Activated CD8-positive, alpha-beta T cell treated with anti-CD3 and anti-CD28 coated beads, Interleukin-2, amount 10 ng/mL, durations not matched to agents 7 days and 5 days (primary cell): ENCODE measurements at regions not wholly inside any gene's neighbourhood (a gene's known extent, or its start where the extent isn't known, plus 50 kb on each side); places are given as distances from the start of the nearest gene placed in this dataset.
"Not testable (repeated sequence)": the region's sequence is repeated elsewhere in the genome, so short reads cannot be mapped to it uniquely, and the experiment has no call there.

Source experiments
- ATAC-seq: fragments of 150-1000 bp; cut with Tn5 transposase; one replicate; pipeline ENCODE4 v1.10.0; 2021; ENCODE audit warnings: moderate library complexity
- CTCF ChIA-PET: fragments of 350-600 bp; sonication (Branson Sonifier 250); formaldehyde crosslinking; loops from one replicate; lab custom pipeline; 2021; ENCODE audit warnings: antibody characterized with exemption; lab: Charles Lee
- POLR2A ChIA-PET: fragments of 350-600 bp; sonication (Branson Sonifier 250); formaldehyde crosslinking; loops from one replicate; lab custom pipeline; 2021; ENCODE audit warnings: antibody characterized with exemption; lab: Charles Lee
- DNase-seq: peaks from one replicate; pipeline ENCODE4 v3.0.0-alpha.2; 2020
- H3K27ac Mint-ChIP-seq: one replicate; pipeline ENCODE4 v1.8.0; 2021; ENCODE audit warnings: mild to moderate bottlenecking, mixed read lengths
- H3K27me3 Mint-ChIP-seq: one replicate; pipeline ENCODE4 v1.8.0; 2021; ENCODE audit warnings: low read depth, mixed read lengths
- H3K36me3 Mint-ChIP-seq: one replicate; pipeline ENCODE4 v1.8.0; 2021; ENCODE audit warnings: low read depth, mixed read lengths
- H3K4me1 Mint-ChIP-seq: one replicate; pipeline ENCODE4 v1.8.0; 2021; ENCODE audit warnings: low read depth, mixed read lengths
- H3K4me3 Mint-ChIP-seq: one replicate; pipeline ENCODE4 v1.8.0; 2021; ENCODE audit warnings: mild to moderate bottlenecking, mixed read lengths
- H3K9me3 Mint-ChIP-seq: one replicate; pipeline ENCODE4 v1.8.0; 2022; ENCODE audit warnings: mixed read lengths; ENCODE audit not compliant: insufficient read depth

- ATAC-seq (no peak), DNase-seq (no peak)
- Mint-ChIP-seq H3K27me3 (no peaks in the 10 kb centered on the region), H3K9me3 (no peaks in the 10 kb centered on the region), H3K27ac (no peak overlapping the region), H3K4me1 (no peaks in the 10 kb centered on the region), H3K36me3 (no peaks in the 10 kb centered on the region), H3K4me3 (no peak overlapping the region)
- POLR2A ChIA-PET: no interaction called here
- CTCF ChIA-PET: interaction anchor here (0.8 kb wide), 1 partner anchor 26 kb away, joined by 3 read pairs; no protein-coding TSS in a partner anchor
Observed at GRCh38 chr4:84232309-84233095, 266.6 kb downstream of the NKX6-1 start.

GRCh38 chr4:84231539-84232055, 267.5 kb downstream of the NKX6-1 start:
- no peaks in the 10 kb centered on the region for H3K36me3 Mint-ChIP-seq
- H3K9me3 Mint-ChIP-seq: no peaks in the 10 kb centered on the region
- H3K27ac Mint-ChIP-seq: no peak overlapping the region

GRCh38 chr4:84224522-84224921, 274.6 kb downstream of the NKX6-1 start:
- no peak overlapping the region for H3K4me3 Mint-ChIP-seq
- no peaks in the 10 kb centered on the region for H3K9me3 Mint-ChIP-seq
- ChIA-PET CTCF (no interaction called here), POLR2A (no interaction called here)
- ATAC-seq: no peak
- no peaks in the 10 kb centered on the region for H3K27me3 Mint-ChIP-seq
- DNase-seq: no peak
- no peak overlapping the region for H3K27ac Mint-ChIP-seq
- H3K4me1 Mint-ChIP-seq: no peaks in the 10 kb centered on the region
- no peaks in the 10 kb centered on the region for H3K36me3 Mint-ChIP-seq

More at GRCh38 chr4:84231539-84232055, 267.5 kb downstream of the NKX6-1 start:
- no peak overlapping the region for H3K4me3 Mint-ChIP-seq
- CTCF ChIA-PET: interaction anchor here (0.8 kb wide), 1 partner anchor 27 kb away, joined by 3 read pairs; no protein-coding TSS in a partner anchor
- H3K4me1 Mint-ChIP-seq: no peaks in the 10 kb centered on the region
- H3K27me3 Mint-ChIP-seq: no peaks in the 10 kb centered on the region
- DNase-seq: no peak
- ATAC-seq: no peak
- POLR2A ChIA-PET: no interaction called here

GRCh38 chr4:84221704-84222103, 277.4 kb downstream of the NKX6-1 start:
- no peaks in the 10 kb centered on the region for H3K9me3 Mint-ChIP-seq
- no peaks in the 10 kb centered on the region for H3K36me3 Mint-ChIP-seq
- POLR2A ChIA-PET: no interaction called here
- no peak overlapping the region for H3K27ac Mint-ChIP-seq
- CTCF ChIA-PET: no interaction called here
- no peaks in the 10 kb centered on the region for H3K4me1 Mint-ChIP-seq
- ATAC-seq (no peak), DNase-seq (no peak)
- no peak overlapping the region for H3K4me3 Mint-ChIP-seq
- H3K27me3 Mint-ChIP-seq: no peaks in the 10 kb centered on the region

DNA sequence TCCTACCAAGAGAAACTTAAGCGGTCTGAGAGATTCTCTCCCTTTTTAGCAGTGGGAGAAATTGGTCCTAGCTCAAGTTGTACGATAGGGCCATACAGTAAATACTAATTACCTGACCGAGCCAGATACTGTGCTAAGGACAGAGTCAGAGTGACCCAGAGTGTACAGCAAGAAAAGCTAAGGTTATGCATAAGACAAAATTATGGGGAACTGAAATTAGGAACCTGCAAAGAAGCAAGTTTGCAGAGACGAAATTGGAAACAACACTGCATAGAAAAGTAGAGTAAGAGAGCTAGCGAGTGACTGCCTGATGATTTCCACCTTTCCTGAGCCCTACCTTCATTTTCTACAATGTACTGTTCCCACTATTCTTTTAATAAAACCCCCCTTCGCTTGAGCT, 278.1 kb downstream of the NKX6-1 start:
- no peak for DNase-seq
- Mint-ChIP-seq H3K9me3 (no peaks in the 10 kb centered on the region), H3K4me3 (no peak overlapping the region), H3K36me3 (no peaks in the 10 kb centered on the region), H3K27me3 (no peaks in the 10 kb centered on the region), H3K4me1 (no peaks in the 10 kb centered on the region), H3K27ac (no peak overlapping the region)
- ChIA-PET CTCF (no interaction called here), POLR2A (interaction anchor here (0.5 kb wide), 1 partner anchor 501 kb away, joined by 3 read pairs; no protein-coding TSS in a partner anchor)
- no peak for ATAC-seq

DNA sequence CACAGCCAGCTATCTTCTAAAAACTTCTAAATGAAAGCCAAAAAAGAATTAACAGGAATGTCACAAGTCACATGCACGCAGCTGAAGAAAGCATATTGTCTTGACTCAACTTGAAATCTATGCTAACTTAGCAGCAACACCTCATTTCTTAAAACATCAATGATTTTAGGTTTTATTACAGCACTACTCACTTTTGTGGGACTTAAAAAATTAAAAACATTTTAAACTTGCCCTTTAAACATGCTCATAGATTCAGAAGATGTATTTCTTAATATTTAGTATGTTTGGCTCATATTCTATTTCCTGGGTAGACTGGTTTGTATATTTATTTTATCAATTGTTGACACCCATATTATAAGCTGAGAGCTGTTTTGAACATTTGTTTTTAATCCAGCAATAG, 279.4 kb downstream of the NKX6-1 start:
- POLR2A ChIA-PET: no interaction called here
- Mint-ChIP-seq H3K27ac (no peak overlapping the region), H3K9me3 (no peaks in the 10 kb centered on the region), H3K36me3 (no peaks in the 10 kb centered on the region), H3K4me3 (no peak overlapping the region), H3K4me1 (no peaks in the 10 kb centered on the region), H3K27me3 (no peaks in the 10 kb centered on the region)
- CTCF ChIA-PET: interaction anchor here (0.6 kb wide), 1 partner anchor 576 kb away, joined by 4 read pairs; no protein-coding TSS in a partner anchor
- no peak for ATAC-seq
- DNase-seq: no peak

- H3K9me3 Mint-ChIP-seq: no peaks in the 10 kb centered on the region
- POLR2A ChIA-PET: no interaction called here
- H3K27me3 Mint-ChIP-seq: no peaks in the 10 kb centered on the region
- DNase-seq (no peak), ATAC-seq (no peak)
- no peaks in the 10 kb centered on the region for H3K36me3 Mint-ChIP-seq
- no peaks in the 10 kb centered on the region for H3K4me1 Mint-ChIP-seq
- H3K27ac Mint-ChIP-seq: no peak overlapping the region
- CTCF ChIA-PET: interaction anchor here (0.6 kb wide), 1 partner anchor 42 kb away, joined by 3 read pairs; no protein-coding TSS in a partner anchor
- H3K4me3 Mint-ChIP-seq: no peak overlapping the region
Observed at GRCh38 chr4:84218031-84218430, 281.1 kb downstream of the NKX6-1 start.

DNA sequence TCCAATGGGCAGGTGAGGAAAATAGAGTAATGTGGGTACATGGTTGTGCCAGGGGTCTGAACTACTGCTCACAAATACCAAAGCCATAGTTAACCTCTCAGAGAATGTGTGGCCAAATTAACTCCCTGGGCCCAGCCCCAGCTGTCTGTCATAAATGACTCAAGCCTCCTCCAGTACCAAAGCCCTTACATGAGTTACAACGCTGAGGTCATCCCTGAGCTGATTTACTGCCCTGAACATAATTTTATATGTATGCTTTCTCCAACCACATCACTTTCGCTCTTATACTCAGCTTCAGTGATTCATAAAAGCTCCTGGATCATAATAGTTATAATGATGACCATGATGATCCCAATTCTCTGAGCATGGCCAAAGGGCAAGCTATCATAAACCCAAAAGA, 283.9 kb downstream of the NKX6-1 start:
- DNase-seq: no peak
- H3K27ac Mint-ChIP-seq: no peak overlapping the region
- H3K27me3 Mint-ChIP-seq: no peaks in the 10 kb centered on the region
- H3K4me3 Mint-ChIP-seq: no peak overlapping the region
- ChIA-PET POLR2A (no interaction called here), CTCF (no interaction called here)
- no peaks in the 10 kb centered on the region for H3K36me3 Mint-ChIP-seq
- ATAC-seq: no peak
- H3K9me3 Mint-ChIP-seq: no peaks in the 10 kb centered on the region
- no peaks in the 10 kb centered on the region for H3K4me1 Mint-ChIP-seq

GRCh38 chr4:84206226-84206625, 292.9 kb downstream of the NKX6-1 start:
- H3K36me3 Mint-ChIP-seq, H3K4me3 Mint-ChIP-seq, H3K27me3 Mint-ChIP-seq, H3K27ac Mint-ChIP-seq, POLR2A ChIA-PET, ATAC-seq, CTCF ChIA-PET, H3K9me3 Mint-ChIP-seq, DNase-seq, H3K4me1 Mint-ChIP-seq: not testable (repeated sequence)

DNA sequence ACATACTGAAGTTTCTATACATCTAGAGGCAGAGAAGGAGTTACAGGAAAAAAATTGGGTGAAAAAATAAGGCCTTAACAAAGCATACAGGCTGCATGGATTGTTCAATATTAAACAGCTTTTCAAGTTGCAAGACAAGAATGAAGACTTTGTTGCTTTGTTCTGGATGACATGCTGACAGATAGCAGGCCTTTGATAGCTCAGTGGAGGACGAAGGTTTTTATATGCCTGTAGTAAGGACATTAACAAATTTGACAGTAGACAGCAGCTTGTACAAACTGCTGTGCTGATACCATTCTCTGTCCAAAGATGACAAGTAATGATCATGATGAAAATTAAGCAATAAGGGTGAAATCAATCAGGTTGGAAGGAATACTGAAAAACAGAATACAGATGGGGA, 309.9 kb downstream of the NKX6-1 start:
- CTCF ChIA-PET: no interaction called here
- Mint-ChIP-seq H3K36me3 (no peaks in the 10 kb centered on the region), H3K27ac (no peak overlapping the region), H3K4me1 (no peaks in the 10 kb centered on the region), H3K27me3 (no peaks in the 10 kb centered on the region), H3K4me3 (no peak overlapping the region), H3K9me3 (no peaks in the 10 kb centered on the region)
- DNase-seq (no peak), ATAC-seq (no peak)
- POLR2A ChIA-PET: no interaction called here

DNA sequence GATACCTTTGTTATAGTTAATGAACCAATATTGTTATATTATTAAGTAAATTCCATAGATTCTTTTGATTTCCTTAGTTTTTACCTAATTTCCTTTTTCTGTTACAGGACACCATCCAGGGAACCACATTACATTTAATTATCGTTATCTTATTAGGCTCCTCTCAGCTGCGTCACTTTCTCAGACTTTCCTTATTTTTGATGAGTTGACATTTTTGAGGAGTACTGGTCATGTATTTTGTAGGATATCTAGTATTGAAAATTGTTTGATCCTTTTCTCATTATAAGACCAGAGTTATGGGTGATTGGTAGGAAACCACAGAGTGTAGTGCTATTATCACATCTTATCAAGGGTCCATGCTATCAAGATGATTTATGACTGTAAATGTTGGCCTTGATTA, 319.7 kb downstream of the NKX6-1 start:
- Mint-ChIP-seq H3K4me1 (no peaks in the 10 kb centered on the region), H3K27me3 (no peaks in the 10 kb centered on the region), H3K27ac (no peak overlapping the region), H3K4me3 (no peak overlapping the region), H3K9me3 (peaks cover 3% of the 10 kb centered on the region), H3K36me3 (no peaks in the 10 kb centered on the region)
- ChIA-PET CTCF (no interaction called here), POLR2A (no interaction called here)
- ATAC-seq (no peak), DNase-seq (no peak)

DNA sequence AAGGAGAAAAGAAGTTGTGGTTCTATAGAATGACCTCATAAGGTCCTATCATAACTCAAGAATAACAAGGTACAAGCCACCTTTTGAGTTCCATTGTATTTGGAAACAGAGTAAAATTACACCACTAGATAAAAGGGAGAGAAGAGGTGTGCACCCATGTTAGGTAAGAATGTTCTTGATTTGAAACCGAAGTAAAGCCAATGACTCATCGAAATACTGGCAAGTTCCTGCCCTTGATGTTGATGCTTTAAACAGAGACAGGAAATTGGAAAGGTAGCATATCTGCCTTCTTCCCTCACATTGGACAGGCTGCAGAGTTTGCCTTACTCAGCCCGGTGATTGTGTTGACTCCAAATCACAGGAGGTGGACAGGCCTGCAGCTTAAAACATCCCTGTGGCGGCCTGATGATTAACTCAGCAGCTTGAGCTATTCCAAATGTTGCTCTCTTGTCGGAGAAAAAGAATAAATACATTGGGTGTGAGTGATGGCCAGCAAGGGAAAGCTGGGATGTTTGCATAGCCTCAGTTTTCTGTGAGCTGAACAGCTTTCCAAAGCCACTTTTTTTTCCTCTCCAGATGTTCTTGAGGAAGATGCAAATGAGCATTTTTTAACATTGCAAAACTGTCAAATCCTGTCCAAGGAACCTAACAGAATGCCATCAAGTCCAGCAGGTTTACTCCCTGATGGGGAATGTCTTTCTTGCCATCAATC, 321.1 kb downstream of the NKX6-1 start:
- POLR2A ChIA-PET: no interaction called here
- no peaks in the 10 kb centered on the region for H3K36me3 Mint-ChIP-seq
- H3K4me1 Mint-ChIP-seq: no peaks in the 10 kb centered on the region
- ATAC-seq (no peak), DNase-seq (no peak)
- H3K27me3 Mint-ChIP-seq: no peaks in the 10 kb centered on the region
- CTCF ChIA-PET: no interaction called here
- H3K27ac Mint-ChIP-seq: no peak overlapping the region
- no peak overlapping the region for H3K4me3 Mint-ChIP-seq
- peaks cover 3% of the 10 kb centered on the region for H3K9me3 Mint-ChIP-seq
